GM23338 (cell line): ENCODE measurements at regions not wholly inside any gene's neighbourhood (a gene's known extent, or its start where the extent isn't known, plus 50 kb on each side); places are given as distances from the start of the nearest gene placed in this dataset.
A peak's percentile ranks its signal among the peaks of the same experiment; 100 is the strongest.

ENCODE experiments used
- ATAC-seq: fragments of 200-7000 bp; cut with Tn5 transposase; 3 replicates; pipeline ENCODE4 v1.9.1; 2020
- DNase-seq: peaks from one replicate; pipeline ENCODE4 v3.0.0-alpha.2; 2015; ENCODE audit warnings: low spot score
- H2AFZ ChIP-seq: fragments of 200-600 bp; sonication (generic); 2 replicates; pipeline ENCODE4 v1.8.0; 2016; ENCODE audit warnings: antibody characterized with exemption, mild to moderate bottlenecking, moderate library complexity
- H3F3A ChIP-seq: fragments of 200-600 bp; sonication (generic); replicated peaks from 2 replicates; pipeline ENCODE4 v1.8.0; 2017; ENCODE audit warnings: antibody characterized with exemption, mixed run types, low read depth
- H3K27ac ChIP-seq: fragments of 200-600 bp; sonication (generic); 2 replicates; pipeline ENCODE4 v1.6.1; 2016; ENCODE audit warnings: low read depth
- H3K27me3 ChIP-seq: fragments of 200-600 bp; sonication (generic); 2 replicates; pipeline ENCODE4 v1.8.0; 2016; ENCODE audit warnings: mild to moderate bottlenecking, mixed run types, moderate library complexity; ENCODE audit not compliant: insufficient read depth
- H3K36me3 ChIP-seq: fragments of 200-600 bp; sonication (generic); 2 replicates; pipeline ENCODE4 v1.8.0; 2016; ENCODE audit warnings: mild to moderate bottlenecking; ENCODE audit not compliant: insufficient read depth
- H3K4me1 ChIP-seq: fragments of 200-600 bp; sonication (generic); 2 replicates; pipeline ENCODE4 v1.8.0; 2016; ENCODE audit warnings: mild to moderate bottlenecking, moderate library complexity; ENCODE audit not compliant: insufficient read depth
- H3K4me2 ChIP-seq: fragments of 200-600 bp; sonication (generic); 2 replicates; pipeline ENCODE4 v1.7.1; 2017; ENCODE audit warnings: mixed run types
- H3K4me3 ChIP-seq: fragments of 200-600 bp; sonication (generic); 2 replicates; pipeline ENCODE4 v1.6.1; 2016; ENCODE audit warnings: mixed run types
- H3K79me2 ChIP-seq: fragments of 200-600 bp; sonication (generic); replicated peaks from 2 replicates; pipeline ENCODE4 v1.8.0; 2017; ENCODE audit warnings: mild to moderate bottlenecking; ENCODE audit not compliant: insufficient read depth
- H3K9me2 ChIP-seq: fragments of 200-600 bp; sonication (generic); 2 replicates; pipeline ENCODE4 v1.8.0; 2017; ENCODE audit not compliant: insufficient read depth
- H4K20me1 ChIP-seq: fragments of 200-600 bp; sonication (generic); replicated peaks from 2 replicates; pipeline ENCODE4 v1.8.0; 2017; ENCODE audit warnings: mild to moderate bottlenecking; ENCODE audit not compliant: insufficient read depth
- H3K27ac Mint-ChIP-seq: 2 replicates; pipeline ENCODE4 v1.8.0; 2020; ENCODE audit warnings: inconsistent platforms, mild to moderate bottlenecking, moderate library complexity, mixed read lengths
- H3K27me3 Mint-ChIP-seq: 3 replicates; pipeline ENCODE4 v1.8.0; 2022; ENCODE audit warnings: low read depth, mild to moderate bottlenecking, moderate library complexity, mixed read lengths, inconsistent platforms; ENCODE audit not compliant: insufficient read depth, poor library complexity
- H3K36me3 Mint-ChIP-seq: 3 replicates; pipeline ENCODE4 v1.8.0; 2021; ENCODE audit warnings: low read depth, mild to moderate bottlenecking, inconsistent platforms, moderate library complexity, mixed read lengths
- H3K4me1 Mint-ChIP-seq: 3 replicates; pipeline ENCODE4 v1.8.0; 2020; ENCODE audit warnings: mild to moderate bottlenecking, inconsistent platforms, mixed read lengths
- H3K4me3 Mint-ChIP-seq: 3 replicates; pipeline ENCODE4 v1.8.0; 2021; ENCODE audit warnings: moderate library complexity, mild to moderate bottlenecking, inconsistent platforms, mixed read lengths
- H3K9me3 Mint-ChIP-seq: 3 replicates; pipeline ENCODE4 v1.8.0; 2020; ENCODE audit warnings: moderate library complexity, mild to moderate bottlenecking, inconsistent platforms, mixed read lengths
- CREB1 ChIP-seq: fragments of 250-450 bp; sonication (Bioruptor Pico); IDR thresholded peaks from 2 replicates; pipeline ENCODE4 v1.5.0; 2020; ENCODE audit warnings: low read depth, mild to moderate bottlenecking, moderate library complexity
- EZH2 ChIP-seq: fragments of 200-600 bp; sonication (generic); IDR thresholded peaks from one replicate; pipeline ENCODE4 v1.8.0; 2017; ENCODE audit warnings: antibody characterized with exemption, mild to moderate bottlenecking, low read depth; ENCODE audit not compliant: unreplicated experiment
- EZH2phosphoT487 ChIP-seq: fragments of 200-600 bp; sonication (generic); IDR thresholded peaks from one replicate; pipeline ENCODE4 v1.8.1; 2018; ENCODE audit warnings: antibody characterized with exemption; ENCODE audit not compliant: unreplicated experiment
- JUNB ChIP-seq: IDR thresholded peaks from one replicate; pipeline ENCODE4 v1.6.1; 2016; ENCODE audit warnings: antibody characterized with exemption; ENCODE audit not compliant: unreplicated experiment
- NANOG ChIP-seq: IDR thresholded peaks from 2 replicates; pipeline ENCODE4 v1.6.1; 2016; ENCODE audit warnings: antibody characterized with exemption, borderline replicate concordance
- POLR2AphosphoS5 ChIP-seq: IDR thresholded peaks from 2 replicates; pipeline ENCODE4 v1.6.1; 2016; ENCODE audit warnings: antibody characterized with exemption, low read depth
- STAT1 ChIP-seq: IDR thresholded peaks from one replicate; pipeline ENCODE4 v1.6.1; 2016; ENCODE audit warnings: antibody characterized with exemption; ENCODE audit not compliant: unreplicated experiment
- ZNF114 ChIP-seq: fragments of 250-450 bp; sonication (Bioruptor Pico); IDR thresholded peaks from 2 replicates; pipeline ENCODE4 v1.5.0; 2020; ENCODE audit warnings: mild to moderate bottlenecking, moderate library complexity
- ZNF331 ChIP-seq: fragments of 250-450 bp; sonication (Bioruptor Pico); IDR thresholded peaks from 2 replicates; pipeline ENCODE4 v1.5.0; 2020; ENCODE audit warnings: low read depth, mild to moderate bottlenecking, moderate library complexity
- TF ChIP-seq, protein P1 (sequence below): fragments of 250-450 bp; sonication (Bioruptor Pico); IDR thresholded peaks from 2 replicates; pipeline ENCODE4 v1.5.0; 2020; ENCODE audit warnings: mild to moderate bottlenecking, moderate library complexity
- TF ChIP-seq, protein P2 (sequence below): IDR thresholded peaks from 2 replicates; pipeline ENCODE4 v1.6.1; 2016; ENCODE audit warnings: antibody characterized with exemption
- TF ChIP-seq, protein P3 (sequence below), 2 experiments: fragments of 200-600 bp in 1 of 2; sonication (generic) in 1 of 2; conservative IDR thresholded peaks; 2 replicates each; pipeline versions ENCODE4 v1.5.1 to v1.6.1; 2016 to 2017; ENCODE audit warnings: antibody characterized with exemption in 2 of 2, low read depth in 2 of 2, mild to moderate bottlenecking in 2 of 2, moderate library complexity in 1 of 2
- TF ChIP-seq, protein P4 (sequence below): IDR thresholded peaks from one replicate; pipeline ENCODE4 v1.6.1; 2018; ENCODE audit warnings: antibody characterized with exemption; ENCODE audit not compliant: unreplicated experiment

- H3K9me3 Mint-ChIP-seq: no peaks in the 10 kb centered on the region
- peak overlapping the region; percentile 28 for H3K27ac Mint-ChIP-seq
- DNase-seq (peak; percentile 29), ATAC-seq (peak; percentile 83)
- no peak overlapping the region for H3K4me3 ChIP-seq
- no peak overlapping the region for H3K4me3 Mint-ChIP-seq
- peaks cover 3% of the 10 kb centered on the region; the same call in 1 of the 2 replicates for H3K9me2 ChIP-seq
- peak overlapping the region; percentile 11; the same call in 1 of the 2 replicates for H2AFZ ChIP-seq
- H3K27ac ChIP-seq: no peak overlapping the region
- H3K27me3 ChIP-seq: no peaks in the 10 kb centered on the region
- H3K79me2 ChIP-seq: no peaks in the 10 kb centered on the region
- H4K20me1 ChIP-seq: no peaks in the 10 kb centered on the region
- no peaks in the 10 kb centered on the region for H3K4me1 ChIP-seq
- no peaks in the 10 kb centered on the region for H3K36me3 ChIP-seq
- peaks cover 5% of the 10 kb centered on the region for H3K27me3 Mint-ChIP-seq
- peaks cover 12% of the 10 kb centered on the region for H3K4me1 Mint-ChIP-seq
- no peaks in the 10 kb centered on the region for H3K36me3 Mint-ChIP-seq
- no peaks in the 10 kb centered on the region for H3F3A ChIP-seq
- H3K4me2 ChIP-seq: no peak overlapping the region; the same call in 1 of the 2 replicates
- TF ChIP-seq, protein P1, sequence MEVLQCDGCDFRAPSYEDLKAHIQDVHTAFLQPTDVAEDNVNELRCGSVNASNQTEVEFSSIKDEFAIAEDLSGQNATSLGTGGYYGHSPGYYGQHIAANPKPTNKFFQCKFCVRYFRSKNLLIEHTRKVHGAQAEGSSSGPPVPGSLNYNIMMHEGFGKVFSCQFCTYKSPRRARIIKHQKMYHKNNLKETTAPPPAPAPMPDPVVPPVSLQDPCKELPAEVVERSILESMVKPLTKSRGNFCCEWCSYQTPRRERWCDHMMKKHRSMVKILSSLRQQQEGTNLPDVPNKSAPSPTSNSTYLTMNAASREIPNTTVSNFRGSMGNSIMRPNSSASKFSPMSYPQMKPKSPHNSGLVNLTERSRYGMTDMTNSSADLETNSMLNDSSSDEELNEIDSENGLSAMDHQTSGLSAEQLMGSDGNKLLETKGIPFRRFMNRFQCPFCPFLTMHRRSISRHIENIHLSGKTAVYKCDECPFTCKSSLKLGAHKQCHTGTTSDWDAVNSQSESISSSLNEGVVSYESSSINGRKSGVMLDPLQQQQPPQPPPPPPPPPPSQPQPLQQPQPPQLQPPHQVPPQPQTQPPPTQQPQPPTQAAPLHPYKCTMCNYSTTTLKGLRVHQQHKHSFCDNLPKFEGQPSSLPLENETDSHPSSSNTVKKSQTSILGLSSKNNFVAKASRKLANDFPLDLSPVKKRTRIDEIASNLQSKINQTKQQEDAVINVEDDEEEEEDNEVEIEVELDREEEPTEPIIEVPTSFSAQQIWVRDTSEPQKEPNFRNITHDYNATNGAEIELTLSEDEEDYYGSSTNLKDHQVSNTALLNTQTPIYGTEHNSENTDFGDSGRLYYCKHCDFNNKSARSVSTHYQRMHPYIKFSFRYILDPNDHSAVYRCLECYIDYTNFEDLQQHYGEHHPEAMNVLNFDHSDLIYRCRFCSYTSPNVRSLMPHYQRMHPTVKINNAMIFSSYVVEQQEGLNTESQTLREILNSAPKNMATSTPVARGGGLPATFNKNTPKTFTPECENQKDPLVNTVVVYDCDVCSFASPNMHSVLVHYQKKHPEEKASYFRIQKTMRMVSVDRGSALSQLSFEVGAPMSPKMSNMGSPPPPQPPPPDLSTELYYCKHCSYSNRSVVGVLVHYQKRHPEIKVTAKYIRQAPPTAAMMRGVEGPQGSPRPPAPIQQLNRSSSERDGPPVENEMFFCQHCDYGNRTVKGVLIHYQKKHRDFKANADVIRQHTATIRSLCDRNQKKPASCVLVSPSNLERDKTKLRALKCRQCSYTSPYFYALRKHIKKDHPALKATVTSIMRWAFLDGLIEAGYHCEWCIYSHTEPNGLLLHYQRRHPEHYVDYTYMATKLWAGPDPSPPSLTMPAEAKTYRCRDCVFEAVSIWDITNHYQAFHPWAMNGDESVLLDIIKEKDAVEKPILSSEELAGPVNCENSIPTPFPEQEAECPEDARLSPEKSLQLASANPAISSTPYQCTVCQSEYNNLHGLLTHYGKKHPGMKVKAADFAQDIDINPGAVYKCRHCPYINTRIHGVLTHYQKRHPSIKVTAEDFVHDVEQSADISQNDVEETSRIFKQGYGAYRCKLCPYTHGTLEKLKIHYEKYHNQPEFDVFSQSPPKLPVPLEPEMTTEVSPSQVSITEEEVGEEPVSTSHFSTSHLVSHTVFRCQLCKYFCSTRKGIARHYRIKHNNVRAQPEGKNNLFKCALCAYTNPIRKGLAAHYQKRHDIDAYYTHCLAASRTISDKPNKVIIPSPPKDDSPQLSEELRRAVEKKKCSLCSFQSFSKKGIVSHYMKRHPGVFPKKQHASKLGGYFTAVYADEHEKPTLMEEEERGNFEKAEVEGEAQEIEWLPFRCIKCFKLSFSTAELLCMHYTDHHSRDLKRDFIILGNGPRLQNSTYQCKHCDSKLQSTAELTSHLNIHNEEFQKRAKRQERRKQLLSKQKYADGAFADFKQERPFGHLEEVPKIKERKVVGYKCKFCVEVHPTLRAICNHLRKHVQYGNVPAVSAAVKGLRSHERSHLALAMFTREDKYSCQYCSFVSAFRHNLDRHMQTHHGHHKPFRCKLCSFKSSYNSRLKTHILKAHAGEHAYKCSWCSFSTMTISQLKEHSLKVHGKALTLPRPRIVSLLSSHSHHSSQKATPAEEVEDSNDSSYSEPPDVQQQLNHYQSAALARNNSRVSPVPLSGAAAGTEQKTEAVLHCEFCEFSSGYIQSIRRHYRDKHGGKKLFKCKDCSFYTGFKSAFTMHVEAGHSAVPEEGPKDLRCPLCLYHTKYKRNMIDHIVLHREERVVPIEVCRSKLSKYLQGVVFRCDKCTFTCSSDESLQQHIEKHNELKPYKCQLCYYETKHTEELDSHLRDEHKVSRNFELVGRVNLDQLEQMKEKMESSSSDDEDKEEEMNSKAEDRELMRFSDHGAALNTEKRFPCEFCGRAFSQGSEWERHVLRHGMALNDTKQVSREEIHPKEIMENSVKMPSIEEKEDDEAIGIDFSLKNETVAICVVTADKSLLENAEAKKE: no peak
- TF ChIP-seq, protein P2, sequence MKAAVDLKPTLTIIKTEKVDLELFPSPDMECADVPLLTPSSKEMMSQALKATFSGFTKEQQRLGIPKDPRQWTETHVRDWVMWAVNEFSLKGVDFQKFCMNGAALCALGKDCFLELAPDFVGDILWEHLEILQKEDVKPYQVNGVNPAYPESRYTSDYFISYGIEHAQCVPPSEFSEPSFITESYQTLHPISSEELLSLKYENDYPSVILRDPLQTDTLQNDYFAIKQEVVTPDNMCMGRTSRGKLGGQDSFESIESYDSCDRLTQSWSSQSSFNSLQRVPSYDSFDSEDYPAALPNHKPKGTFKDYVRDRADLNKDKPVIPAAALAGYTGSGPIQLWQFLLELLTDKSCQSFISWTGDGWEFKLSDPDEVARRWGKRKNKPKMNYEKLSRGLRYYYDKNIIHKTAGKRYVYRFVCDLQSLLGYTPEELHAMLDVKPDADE: no peak
- TF ChIP-seq, protein P3, sequence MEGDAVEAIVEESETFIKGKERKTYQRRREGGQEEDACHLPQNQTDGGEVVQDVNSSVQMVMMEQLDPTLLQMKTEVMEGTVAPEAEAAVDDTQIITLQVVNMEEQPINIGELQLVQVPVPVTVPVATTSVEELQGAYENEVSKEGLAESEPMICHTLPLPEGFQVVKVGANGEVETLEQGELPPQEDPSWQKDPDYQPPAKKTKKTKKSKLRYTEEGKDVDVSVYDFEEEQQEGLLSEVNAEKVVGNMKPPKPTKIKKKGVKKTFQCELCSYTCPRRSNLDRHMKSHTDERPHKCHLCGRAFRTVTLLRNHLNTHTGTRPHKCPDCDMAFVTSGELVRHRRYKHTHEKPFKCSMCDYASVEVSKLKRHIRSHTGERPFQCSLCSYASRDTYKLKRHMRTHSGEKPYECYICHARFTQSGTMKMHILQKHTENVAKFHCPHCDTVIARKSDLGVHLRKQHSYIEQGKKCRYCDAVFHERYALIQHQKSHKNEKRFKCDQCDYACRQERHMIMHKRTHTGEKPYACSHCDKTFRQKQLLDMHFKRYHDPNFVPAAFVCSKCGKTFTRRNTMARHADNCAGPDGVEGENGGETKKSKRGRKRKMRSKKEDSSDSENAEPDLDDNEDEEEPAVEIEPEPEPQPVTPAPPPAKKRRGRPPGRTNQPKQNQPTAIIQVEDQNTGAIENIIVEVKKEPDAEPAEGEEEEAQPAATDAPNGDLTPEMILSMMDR (conservative IDR thresholded peaks at IDR 0.05; ENCODE audit: low read depth in 2 of 2): no peak
- TF ChIP-seq NANOG (no peak), EZH2phosphoT487 (no peak), STAT1 (no peak), POLR2AphosphoS5 (no peak), JUNB (no peak), ZNF331 (CRISPR knock-in tag) (no peak), EZH2 (no peak), ZNF114 (CRISPR knock-in tag) (no peak), CREB1 (CRISPR knock-in tag) (no peak)
- TF ChIP-seq, protein P4, sequence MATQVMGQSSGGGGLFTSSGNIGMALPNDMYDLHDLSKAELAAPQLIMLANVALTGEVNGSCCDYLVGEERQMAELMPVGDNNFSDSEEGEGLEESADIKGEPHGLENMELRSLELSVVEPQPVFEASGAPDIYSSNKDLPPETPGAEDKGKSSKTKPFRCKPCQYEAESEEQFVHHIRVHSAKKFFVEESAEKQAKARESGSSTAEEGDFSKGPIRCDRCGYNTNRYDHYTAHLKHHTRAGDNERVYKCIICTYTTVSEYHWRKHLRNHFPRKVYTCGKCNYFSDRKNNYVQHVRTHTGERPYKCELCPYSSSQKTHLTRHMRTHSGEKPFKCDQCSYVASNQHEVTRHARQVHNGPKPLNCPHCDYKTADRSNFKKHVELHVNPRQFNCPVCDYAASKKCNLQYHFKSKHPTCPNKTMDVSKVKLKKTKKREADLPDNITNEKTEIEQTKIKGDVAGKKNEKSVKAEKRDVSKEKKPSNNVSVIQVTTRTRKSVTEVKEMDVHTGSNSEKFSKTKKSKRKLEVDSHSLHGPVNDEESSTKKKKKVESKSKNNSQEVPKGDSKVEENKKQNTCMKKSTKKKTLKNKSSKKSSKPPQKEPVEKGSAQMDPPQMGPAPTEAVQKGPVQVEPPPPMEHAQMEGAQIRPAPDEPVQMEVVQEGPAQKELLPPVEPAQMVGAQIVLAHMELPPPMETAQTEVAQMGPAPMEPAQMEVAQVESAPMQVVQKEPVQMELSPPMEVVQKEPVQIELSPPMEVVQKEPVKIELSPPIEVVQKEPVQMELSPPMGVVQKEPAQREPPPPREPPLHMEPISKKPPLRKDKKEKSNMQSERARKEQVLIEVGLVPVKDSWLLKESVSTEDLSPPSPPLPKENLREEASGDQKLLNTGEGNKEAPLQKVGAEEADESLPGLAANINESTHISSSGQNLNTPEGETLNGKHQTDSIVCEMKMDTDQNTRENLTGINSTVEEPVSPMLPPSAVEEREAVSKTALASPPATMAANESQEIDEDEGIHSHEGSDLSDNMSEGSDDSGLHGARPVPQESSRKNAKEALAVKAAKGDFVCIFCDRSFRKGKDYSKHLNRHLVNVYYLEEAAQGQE: no peak
Observed at GRCh38 chr18:27491772-27492171, 306.7 kb upstream of the CHST9 start.
